ENCODE measurements at regions not wholly inside any gene's neighbourhood (a gene's known extent, or its start where the extent isn't known, plus 50 kb on each side); places are given as distances from the start of the nearest gene placed in this dataset.

DNA sequence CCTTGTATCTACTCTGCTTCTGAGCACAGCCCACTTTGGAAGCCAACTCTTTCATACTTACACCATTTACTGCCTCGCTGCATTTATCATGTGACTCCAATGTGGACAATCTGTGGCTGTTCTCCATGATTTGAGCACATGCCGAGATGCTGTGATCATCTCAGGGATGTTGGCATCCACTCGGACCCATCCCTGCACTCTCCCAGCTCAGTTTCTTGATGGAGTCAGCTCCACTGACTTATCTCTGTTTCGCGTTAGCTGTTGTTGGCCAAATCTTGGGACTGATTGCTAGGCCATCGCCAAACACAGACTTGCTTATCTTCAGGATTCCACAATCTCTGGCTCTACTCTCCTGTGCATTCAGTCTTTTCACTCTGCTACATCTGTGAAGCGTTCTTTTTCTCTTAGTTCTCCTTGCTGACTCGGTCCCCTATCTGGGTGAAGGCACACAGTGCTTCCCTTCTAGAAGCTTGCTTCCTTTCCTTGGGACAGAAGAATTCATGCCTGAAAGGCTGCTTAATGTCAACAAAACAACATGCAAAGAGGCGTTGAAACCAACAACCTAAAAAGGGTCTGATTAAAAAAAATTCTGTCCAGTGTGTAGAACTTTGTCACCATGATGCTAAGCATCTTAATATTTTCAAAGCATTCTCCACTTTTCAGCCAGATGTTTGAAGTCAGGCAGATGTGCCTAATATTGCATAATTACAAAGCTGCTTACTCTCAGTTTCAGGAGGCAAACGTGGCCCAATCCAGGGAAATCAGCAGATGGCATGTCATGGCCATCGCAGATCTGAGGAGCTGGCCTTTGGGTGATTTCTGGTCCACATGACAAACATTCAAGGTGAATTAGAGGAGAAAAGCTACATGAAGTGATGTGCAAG lies 120.7 kb downstream of the NGF start:
- TF ChIP-seq, protein P1, sequence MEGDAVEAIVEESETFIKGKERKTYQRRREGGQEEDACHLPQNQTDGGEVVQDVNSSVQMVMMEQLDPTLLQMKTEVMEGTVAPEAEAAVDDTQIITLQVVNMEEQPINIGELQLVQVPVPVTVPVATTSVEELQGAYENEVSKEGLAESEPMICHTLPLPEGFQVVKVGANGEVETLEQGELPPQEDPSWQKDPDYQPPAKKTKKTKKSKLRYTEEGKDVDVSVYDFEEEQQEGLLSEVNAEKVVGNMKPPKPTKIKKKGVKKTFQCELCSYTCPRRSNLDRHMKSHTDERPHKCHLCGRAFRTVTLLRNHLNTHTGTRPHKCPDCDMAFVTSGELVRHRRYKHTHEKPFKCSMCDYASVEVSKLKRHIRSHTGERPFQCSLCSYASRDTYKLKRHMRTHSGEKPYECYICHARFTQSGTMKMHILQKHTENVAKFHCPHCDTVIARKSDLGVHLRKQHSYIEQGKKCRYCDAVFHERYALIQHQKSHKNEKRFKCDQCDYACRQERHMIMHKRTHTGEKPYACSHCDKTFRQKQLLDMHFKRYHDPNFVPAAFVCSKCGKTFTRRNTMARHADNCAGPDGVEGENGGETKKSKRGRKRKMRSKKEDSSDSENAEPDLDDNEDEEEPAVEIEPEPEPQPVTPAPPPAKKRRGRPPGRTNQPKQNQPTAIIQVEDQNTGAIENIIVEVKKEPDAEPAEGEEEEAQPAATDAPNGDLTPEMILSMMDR (IDR thresholded peaks at IDR 0.05), result no peak
- TF ChIP-seq POLR2A (IDR thresholded peaks at IDR 0.05), result no peak

Measured in adrenal gland (tissue), 5 donors.